NCI-H2196 (cell line): ENCODE measurements at regions not wholly inside any gene's neighbourhood (a gene's known extent, or its start where the extent isn't known, plus 50 kb on each side); places are given as distances from the start of the nearest gene placed in this dataset.
A peak's percentile ranks its signal among the peaks of the same experiment; 100 is the strongest.
"Not testable (repeated sequence)": the region's sequence is repeated elsewhere in the genome, so short reads cannot be mapped to it uniquely, and the experiment has no call there.

ENCODE experiments used
- DNase-seq: peaks from one replicate; lab custom pipeline; 2025; ENCODE audit not compliant: unreplicated experiment; lab: John Stamatoyannopoulos, UW

DNA sequence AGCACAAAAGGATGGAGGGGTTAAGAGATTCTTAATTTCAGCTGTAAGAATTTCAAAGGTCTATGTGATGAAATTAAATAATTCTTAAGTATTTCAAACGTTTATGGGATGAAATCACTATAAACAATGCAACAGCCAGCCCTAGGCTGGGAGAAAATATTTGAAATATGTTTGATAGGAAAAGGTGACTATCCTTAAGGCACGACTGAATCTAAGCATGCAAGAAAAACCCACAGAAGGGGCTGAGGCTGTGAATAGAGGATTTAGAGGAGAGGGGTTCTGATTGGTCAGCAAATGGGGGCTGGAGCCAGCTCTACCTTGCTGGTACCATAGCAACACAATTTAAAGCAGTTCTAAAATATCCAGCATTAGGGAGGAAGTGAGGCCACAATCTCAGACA is 220.8 kb upstream of the ATP10A start:
- DNase-seq = no peak

- no peak for DNase-seq
These were observed 220.3 kb upstream of the ATP10A start for GRCh38 chr15:26083457-26083856.

GRCh38 chr15:26082221-26083109 is 219.3 kb upstream of the ATP10A start:
- peak; percentile 81 for DNase-seq

GRCh38 chr15:26081758-26082220 is 218.7 kb upstream of the ATP10A start:
- no peak for DNase-seq

GRCh38 chr15:26075770-26076169 is 212.6 kb upstream of the ATP10A start:
- DNase-seq = no peak

GRCh38 chr15:26073430-26074333 is 210.6 kb upstream of the ATP10A start:
- DNase-seq = no peak

DNA sequence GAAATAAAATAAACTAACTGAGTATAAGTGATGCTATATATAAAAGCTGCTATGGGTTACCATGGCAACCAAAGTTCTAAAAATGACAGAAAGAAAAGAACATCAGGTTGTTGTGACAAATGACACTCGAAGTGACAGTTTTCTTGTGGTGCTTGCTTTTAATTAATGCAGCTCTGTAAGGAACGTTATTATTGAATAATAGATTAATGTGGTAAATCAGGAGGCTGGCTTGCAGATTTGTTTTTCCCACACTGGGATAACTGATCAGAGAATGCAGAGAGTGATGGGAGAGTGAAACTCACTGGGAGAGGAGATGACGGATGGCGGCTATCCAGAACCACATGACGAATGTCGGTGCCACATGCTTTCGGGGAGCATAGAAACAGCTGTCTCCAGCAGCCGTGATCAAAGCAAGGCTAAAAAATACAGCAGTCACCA is 207.0 kb upstream of the ATP10A start:
- DNase-seq = no peak

- DNase-seq = no peak
These were observed 206.1 kb upstream of the ATP10A start for GRCh38 chr15:26069231-26069641.

DNA sequence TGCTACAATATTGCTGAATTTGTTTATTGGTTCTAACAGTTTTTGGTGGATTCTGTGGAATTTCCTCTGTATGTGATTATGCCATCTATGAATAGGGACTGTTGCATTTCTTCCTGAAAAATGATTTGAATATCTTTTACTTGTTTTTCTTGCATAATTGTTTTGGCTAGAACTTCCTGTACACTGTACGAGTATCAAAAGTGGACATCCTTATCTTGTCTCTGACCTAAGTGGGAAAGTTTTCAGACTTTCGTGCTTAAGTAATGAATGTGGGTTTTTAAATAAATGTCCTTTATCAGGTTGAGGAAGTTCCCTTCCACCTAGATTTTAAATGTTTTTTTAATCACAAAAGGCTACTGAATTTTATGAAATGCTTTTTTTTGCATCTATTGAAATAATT is 203.8 kb upstream of the ATP10A start:
- DNase-seq = no peak

DNA sequence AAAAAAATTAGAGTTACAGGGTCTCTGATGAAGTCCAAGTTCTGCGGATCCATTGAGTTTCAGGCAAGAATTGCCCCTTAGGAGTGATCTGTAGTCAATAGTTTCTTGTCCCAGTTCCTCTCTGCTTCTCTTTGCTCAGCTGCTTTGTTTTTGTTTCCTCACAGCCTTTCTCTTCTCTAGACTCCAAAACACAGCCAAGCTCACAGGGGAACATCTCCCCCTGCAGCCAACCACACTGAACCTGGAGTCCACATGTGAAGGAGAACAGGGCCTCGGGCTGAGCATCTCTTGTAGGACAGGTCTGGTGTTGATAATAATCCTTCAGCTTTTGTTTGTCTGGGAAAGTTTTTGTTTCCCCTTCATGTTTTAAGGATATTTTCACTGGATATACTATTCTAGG is 202.6 kb upstream of the ATP10A start:
- DNase-seq = no peak

DNA sequence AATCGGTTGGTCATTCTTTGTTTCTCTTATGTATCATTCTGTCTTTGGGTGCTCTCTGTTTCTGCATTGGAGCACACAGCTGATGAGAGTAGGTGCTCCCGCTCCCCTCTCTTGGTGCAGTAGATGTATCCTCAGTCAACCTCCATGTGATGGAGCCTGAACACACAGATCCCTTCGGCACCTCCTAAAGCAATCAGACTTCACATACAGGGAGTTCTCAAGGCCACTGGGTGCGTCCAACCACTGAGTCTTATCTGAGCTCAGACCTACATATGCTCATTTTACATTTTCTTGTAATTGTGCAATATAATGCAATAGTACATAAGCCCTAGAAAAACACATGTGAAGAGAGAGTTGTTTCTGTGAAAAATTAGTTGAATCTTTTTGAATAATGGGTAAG is 198.1 kb upstream of the ATP10A start:
- DNase-seq = no peak

DNA sequence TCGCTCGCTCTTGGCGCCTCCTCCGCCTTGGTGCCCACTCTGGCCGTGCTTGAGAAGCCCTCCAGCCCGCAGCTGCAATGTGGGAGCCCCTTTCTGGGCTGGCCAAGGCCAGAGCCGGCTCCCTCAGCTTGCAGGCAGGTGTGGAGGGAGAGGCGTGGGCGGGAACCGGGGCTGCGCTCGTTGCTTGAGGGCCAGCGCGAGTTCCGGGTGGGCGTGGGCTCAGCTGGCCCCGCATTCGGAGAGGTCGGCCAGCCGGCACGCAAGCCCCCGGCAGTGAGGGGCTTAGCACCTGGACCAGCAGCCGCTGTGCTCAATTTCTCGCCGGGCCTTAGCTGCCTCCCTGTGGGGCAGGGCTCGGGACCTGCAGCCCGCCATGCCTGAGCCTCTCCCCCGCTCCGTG is 193.6 kb upstream of the ATP10A start:
- not testable (repeated sequence) for DNase-seq

- DNase-seq = no peak
These were observed 188.9 kb upstream of the ATP10A start for GRCh38 chr15:26051761-26052675.

DNA sequence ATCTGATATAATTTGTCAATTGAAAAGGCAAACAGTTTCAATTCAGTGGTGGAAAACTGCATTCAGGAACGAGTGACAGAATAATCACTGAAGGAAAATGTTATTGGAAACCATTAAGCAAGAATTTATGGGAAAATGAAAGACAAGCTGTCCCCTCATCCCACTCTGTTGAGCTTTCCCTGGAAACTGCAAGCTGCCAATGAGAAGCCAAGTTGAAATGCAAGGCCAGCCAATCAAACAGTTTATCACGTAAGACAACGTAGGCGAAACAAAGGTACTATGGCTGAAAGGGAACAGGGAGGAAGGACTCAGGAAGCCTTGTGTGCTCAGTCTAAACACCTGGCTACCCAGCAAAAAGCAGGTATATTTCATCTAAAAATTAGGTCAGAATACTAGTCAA is 187.9 kb upstream of the ATP10A start:
- DNase-seq = no peak

DNA sequence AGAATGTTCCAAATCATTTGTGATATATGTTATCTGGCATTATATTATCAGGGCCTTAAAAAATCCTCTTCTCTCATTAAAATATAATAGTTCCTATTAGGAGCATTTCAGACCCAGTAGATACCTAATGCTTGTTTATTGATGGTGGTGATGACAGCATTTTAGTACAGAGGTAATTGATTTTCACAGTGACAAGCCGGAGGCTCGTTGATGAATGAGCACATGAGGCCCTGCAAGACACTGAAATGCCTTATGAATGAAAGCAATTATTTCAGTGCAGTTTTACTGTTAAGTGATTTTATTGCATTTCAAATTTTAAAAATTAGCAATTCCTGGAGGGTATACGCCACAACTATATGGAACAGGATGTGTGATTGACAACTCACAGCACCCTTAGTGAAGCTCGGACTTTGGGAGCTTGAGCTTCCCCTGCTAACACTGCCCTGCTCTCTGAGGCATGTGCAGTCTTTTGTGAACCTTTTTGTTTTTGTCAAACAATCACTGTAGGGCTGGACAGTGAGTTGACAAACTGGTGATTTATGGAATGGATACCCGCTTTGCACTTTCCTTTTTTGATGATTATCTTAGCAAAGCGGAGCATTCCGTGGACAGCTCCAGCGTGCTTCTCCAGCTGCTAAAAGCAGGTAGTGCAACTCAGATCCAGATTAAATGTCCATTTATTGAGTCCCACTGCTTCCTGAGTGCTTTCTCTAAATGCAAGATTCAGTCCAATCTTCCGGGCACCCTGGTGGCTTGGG is 187.0 kb upstream of the ATP10A start:
- no peak for DNase-seq

DNA sequence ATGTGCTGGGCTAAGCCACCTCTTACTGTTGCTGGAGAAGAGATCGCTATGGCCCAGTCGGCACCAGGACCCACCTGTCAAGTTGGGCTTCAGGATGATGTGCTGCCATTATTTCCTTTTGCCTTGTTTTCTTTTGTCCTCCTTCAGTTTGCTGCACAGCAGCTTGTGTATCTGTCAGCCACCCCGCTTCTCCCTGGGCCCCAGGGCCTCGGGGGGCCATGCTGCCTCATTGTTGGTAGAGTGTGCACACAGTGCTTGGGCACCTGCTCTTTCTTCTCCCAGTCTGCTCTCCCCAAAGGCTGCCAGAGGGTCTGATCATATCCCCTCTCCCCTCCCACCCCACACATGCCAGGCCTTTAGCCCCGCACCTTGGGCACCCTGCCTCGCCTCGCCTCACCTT is 185.5 kb upstream of the ATP10A start:
- no peak for DNase-seq

- no peak for DNase-seq
These were observed 182.4 kb upstream of the ATP10A start for GRCh38 chr15:26045516-26045915.

DNA sequence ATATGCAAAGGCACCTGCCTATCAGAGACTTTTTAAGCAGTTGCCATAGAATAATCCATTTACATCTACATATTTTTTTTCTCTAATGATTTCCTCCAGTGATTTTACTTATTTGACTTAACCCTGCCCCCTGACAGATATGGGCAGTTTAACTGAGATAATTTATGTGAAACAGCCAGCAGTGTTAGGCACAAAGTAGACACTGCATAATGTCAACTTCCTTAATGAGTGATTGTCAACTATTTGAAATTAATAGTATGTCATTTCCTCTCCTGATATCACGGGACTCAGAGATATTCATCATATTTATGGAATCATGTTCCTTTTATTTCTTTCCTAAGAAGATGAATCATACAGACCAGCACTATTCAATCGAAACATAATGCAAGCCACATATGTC is 179.9 kb upstream of the ATP10A start:
- DNase-seq = no peak

- no peak for DNase-seq
These were observed 175.6 kb upstream of the ATP10A start for GRCh38 chr15:26038693-26039092.

DNA sequence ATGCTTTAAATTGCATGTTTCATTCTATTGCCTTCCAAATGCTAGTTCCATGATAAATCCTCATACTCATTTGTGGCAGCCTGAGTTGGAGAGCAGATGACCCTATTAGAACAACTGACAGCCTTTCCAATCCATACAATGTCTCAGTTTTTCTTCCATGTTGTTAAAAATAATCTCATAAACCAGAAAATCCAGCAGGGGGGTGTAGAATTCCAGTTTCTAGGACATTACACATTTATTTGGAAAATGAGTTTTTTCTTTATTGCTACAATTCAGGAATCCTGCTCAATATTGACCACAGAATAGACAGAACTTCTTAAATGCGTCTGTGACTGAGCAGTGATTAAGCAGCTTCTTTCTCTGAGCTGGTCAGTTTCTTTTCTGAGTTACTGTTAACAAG is 174.2 kb upstream of the ATP10A start:
- DNase-seq = no peak
